Fibroblast of skin of back (primary cell): ENCODE measurements at regions not wholly inside any gene's neighbourhood (a gene's known extent, or its start where the extent isn't known, plus 50 kb on each side); places are given as distances from the start of the nearest gene placed in this dataset.

Source experiments
- DNase-seq: peaks from one replicate; pipeline ENCODE4 v3.0.0-alpha.2; 2013

- DNase-seq: no peak
These were observed 454.0 kb downstream of the FOXG1 start for GRCh38 chr14:29220566-29220965.

DNA sequence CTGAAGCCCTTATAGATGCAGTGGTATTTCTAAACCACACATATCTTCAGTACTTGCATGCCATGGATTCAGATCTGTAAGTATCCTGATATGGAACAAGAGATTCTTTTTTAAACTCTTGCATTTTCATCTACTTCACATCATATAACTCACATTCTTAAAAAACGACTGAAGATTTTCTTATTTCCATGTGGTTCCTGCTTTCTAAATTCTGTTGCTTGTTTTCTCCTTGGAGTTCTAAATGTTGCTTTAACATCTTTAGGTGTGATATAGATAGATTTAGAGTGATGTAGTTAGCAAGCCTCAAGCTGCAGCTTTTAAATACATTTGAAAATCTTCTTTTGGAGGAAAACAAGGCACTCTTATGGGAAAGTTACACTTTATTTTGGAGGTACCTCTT lies 455.4 kb downstream of the FOXG1 start:
- no peak for DNase-seq

GRCh38 chr14:29222671-29223268 lies 456.2 kb downstream of the FOXG1 start:
- peak; percentile 48 for DNase-seq

DNA sequence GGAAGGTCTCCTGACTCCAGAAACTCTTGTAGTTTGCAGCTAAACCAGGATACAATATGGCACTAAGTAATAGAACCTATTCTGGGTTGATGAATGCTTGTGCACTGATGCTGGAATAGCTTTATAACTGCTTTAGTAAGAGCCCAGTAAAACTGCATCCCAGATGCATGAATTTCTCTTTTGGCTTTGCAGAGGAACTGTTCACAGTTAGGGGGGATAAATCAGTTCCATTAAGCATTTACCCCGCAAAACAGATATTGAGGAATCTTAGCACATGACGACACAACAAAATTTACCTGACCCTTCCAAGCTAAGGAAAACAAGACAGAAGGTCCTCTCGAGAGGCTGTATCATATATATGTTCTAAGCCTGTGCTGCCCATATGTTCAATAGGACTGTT lies 457.4 kb downstream of the FOXG1 start:
- no peak for DNase-seq

DNA sequence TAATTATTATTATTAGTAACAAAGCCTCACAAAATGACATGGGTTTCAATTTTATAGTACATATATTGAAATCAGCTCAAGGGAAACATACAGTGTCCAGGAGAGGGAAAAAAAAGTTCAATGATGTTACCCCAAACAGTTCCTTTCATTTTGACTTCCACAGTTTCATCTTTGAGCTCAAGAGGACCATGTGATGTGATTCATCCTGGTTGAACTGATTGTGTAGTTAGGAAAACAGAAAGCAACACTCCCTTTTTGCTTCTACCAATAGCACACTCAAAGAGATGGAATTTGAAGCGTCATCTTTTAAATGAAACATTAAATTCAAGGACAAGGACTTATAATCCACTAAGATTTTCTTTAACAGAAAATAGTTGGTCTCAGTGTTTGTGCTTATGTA lies 461.0 kb downstream of the FOXG1 start:
- DNase-seq: peak; percentile 40

- DNase-seq: no peak
These were observed 465.6 kb downstream of the FOXG1 start for GRCh38 chr14:29232153-29232552.

DNA sequence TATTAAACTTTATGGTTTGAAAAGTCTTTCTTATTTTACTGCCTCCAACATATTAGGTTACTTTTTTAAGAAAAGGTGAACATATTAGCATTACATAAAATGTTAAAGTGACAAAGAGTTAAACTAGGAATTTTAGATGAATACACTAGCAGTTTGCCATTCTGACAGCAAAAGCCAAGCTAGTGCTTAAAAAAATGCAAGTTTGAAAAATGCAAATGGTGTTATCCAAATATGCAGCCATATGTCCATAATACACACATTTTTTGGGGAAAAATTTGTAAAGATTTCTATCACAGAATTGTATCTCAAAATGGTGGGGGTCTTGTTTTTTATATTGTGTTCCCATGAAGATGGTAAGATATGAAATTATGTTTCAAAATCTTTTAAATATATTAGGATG lies 466.1 kb downstream of the FOXG1 start:
- DNase-seq: no peak

- no peak for DNase-seq
These were observed 466.6 kb downstream of the FOXG1 start for GRCh38 chr14:29233188-29233587.

DNA sequence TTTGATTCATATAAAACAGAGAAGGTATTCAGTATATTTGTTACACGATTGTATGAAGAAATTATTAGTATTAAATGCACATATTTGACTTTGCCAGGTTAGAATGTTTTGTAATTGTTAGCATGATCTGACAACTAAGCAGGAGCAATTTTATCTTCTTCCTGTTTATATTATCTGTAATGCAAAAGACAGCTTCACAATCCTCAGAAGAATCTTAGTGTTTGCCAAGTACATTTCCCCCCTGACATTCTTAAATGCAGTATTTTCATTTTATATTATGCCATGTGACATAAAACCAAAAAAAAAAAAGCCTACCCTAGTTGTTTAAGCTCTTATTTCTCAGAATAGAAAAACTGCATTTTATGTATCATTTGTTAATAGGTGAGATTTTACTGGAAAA lies 469.4 kb downstream of the FOXG1 start:
- peak; percentile 33 for DNase-seq

GRCh38 chr14:29236401-29236800 lies 469.8 kb downstream of the FOXG1 start:
- DNase-seq: no peak

GRCh38 chr14:29236848-29237247 lies 470.3 kb downstream of the FOXG1 start:
- DNase-seq: peak; percentile 89

DNA sequence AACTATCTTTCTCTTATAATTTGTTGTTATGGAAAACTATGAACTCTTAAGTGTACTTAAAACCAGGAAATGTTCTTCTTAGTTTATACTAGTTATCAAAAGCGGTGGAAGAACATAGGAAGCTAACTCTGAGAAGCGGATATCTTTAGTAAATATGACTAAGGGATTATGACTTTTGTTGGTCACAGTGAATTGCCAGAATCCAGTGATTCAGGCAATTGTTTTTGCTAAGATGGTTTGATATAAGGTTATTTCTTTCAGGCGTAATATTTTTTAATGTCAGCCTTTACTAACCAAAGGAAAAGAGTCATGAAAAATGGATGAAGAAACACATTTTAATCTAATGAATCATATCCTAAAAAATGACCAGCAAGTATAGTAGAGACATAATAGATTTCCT lies 473.5 kb downstream of the FOXG1 start:
- peak; percentile 82 for DNase-seq

DNA sequence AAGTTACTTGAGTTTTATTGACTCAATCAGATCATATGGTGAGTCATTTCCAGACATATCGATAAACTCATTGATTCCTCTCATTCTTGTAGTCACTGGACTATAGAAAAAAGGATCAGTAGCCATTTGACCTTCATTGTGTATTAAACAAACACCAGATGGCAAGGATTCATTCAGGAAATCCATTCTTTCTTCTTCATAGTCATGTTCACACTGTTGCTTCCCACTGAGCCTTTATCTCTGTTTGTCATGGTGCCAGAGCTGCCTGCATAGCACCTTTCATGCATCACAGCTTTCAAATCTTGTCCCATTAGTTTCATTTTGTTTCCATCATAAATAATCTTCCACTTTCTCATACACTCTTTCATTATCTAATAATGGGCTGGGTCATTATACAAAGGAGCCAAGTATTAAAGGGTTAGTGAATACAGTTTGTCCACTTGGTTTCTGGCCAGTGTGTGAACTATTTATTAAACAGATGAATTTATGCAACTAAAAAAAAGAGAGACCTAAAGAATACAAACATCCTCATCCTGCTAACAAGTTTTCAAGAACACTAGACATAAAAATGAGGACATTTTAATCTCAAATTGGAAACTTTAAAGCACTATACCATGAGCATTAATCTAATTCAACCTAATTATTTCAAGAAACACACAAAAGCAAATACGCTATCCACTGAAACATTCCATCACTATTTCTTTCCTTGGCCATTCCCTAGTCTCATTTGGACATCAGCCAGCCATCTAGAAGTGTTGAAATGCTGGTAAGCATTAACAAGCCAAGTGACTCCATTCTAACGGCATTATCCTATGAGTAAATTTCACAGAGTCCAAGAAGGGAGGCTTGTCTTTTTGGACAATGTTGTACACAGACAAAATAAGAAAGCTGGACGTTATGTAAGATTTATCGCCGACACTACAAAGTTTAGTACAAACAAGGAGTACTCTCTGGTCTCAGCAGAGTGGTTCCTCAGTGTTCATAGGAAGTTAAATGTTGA lies 476.5 kb downstream of the FOXG1 start:
- peak; percentile 29 for DNase-seq

DNA sequence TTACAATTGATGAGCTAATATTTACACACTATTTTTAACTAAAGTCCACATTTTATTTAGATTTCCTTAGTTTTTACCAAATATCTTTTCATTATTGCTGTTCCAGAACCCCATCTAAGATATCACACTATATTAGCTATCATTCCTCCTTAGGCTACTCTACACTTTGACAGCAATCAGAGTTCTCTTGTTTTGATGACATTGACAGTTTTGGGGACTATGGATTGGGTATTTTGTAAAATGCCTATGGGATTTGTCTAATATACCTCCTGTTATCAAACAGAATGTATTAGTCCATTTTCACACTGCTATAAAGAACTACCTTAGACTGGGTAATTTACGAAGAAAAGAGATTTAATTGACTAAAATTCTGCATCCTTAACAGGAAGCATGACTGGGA lies 489.1 kb downstream of the FOXG1 start:
- DNase-seq: no peak

DNA sequence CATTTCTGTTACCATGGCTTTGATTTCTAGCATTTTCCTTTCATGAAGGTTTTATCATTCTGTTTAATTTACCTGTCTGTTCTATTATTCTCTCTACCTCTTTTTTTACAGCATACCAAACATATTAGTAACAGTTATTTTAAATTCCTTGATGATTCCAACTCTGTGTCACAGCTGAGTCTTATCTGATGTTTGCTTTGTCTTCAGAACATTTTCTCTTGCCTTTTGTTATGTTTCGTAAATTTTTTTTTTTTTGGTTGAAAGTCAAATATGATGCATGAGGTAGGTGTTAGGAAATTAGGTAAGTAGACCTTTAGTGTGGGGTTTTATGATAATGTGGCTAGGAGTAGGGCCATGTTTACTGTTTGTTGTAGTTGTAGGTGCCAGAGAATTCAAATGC lies 496.4 kb downstream of the FOXG1 start:
- DNase-seq: peak; percentile 4

- peak; percentile 2 for DNase-seq
These were observed 498.3 kb downstream of the FOXG1 start for GRCh38 chr14:29264865-29265264.

DNA sequence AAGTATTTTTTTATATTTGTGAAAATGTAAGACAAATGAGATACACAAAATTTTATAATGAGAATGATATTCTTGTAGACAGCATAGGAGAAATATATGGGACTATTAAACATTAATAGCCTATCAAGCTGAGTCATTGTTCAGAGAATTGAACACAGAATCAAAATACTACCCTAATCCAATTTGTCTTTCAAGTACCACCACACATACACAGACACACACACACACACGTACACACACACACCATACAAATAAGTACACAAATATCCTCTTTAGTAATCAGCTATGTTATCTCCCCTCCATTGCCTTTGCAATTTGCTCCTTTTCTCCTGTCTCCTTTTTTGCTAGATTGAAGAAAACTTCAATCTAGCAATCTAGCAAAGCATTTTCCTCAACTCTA lies 499.3 kb downstream of the FOXG1 start:
- DNase-seq: no peak

- DNase-seq: no peak
These were observed 505.1 kb downstream of the FOXG1 start for GRCh38 chr14:29271669-29272068.

DNA sequence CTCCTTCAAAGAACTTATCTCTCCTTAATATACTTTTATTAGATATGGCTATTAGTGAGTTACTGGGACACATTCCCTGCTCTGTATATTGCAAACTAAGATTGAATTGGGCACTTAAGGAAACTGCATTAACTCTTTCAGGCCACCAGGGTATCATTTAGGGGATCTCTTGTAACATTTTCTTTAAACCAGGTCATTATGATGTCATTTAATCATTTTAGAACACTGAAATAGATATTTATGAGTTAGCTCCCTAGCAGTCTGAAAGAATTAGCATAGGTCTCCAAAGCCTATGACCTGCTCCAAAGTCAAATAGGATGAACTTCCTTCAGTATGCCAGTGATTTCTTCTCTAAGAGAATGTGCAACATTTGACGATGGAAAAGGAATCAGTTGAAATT lies 506.9 kb downstream of the FOXG1 start:
- DNase-seq: no peak

- no peak for DNase-seq
These were observed 508.5 kb downstream of the FOXG1 start for GRCh38 chr14:29274890-29275596.

DNA sequence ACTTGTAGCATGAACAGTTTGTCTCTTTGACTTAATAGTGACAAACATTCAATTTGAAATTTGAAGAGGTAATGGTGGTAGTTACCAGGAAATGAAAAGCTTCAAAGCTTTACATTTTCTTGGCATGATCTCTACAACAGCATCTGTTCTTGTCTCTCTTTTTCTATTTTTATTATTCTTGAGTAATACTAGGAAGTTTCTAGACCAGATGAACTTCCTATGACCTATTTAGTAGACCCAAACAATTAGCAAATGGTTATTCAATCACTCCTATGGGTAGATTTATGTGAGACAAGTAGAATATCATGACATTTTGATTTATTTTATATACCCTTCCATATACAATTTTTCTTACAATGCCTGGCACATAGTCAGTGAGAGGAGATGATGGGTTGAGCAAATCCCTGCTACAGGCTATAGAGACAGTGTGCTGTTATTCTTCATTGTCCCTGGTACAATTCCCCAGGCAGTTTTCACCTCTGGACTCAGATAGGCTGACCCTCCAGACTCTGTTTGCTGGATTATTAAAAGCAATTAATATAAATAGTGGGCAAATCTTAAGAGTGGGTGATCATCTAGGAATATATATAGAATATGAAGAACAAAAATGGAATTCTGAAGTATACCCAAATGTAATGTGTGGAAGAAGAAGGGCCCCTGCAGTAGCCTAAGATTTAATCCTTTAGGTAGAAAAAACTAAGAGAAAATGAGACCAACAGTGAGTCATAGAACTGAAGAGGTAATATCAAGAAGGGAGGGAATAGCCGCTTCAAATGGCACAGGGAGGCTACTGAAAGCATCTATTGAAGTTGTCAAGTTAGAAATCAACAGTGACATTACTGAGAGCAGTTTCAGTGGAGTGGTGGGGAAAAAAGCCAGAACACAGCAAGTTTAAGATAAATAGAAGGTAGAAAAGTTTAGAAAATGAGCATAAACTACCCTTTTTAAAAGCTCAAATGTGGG lies 512.0 kb downstream of the FOXG1 start:
- DNase-seq: no peak

DNA sequence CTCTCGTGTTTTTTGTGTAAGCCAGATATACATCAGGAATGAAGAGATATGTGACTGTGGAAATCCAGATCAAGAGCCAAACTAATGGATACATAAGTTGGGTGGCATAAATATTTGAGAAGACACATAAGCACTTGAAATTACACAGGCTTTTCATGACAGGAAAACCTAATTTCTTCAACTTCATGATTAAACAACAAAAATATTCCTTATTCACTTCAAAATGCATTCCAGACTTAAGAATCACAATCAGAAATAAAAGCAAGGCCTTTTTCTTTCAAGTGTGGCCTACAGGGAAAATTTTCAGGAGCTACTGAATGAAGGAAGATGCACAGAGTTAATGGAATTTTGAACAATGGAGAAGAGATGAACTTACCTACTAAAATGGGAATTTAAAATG lies 515.6 kb downstream of the FOXG1 start:
- peak; percentile 54 for DNase-seq
